A673 (cell line): ENCODE measurements at regions not wholly inside any gene's neighbourhood (a gene's known extent, or its start where the extent isn't known, plus 50 kb on each side); places are given as distances from the start of the nearest gene placed in this dataset.

ENCODE experiments used
- EZH2 ChIP-seq: fragments of 200-600 bp; sonication (generic); IDR thresholded peaks from 2 replicates; pipeline ENCODE4 v1.6.1; 2017; ENCODE audit warnings: borderline replicate concordance, low read depth, mild to moderate bottlenecking, mixed read lengths, antibody characterized with exemption, low read length; ENCODE audit not compliant: poor library complexity, severe bottlenecking
- TF ChIP-seq, protein P1 (sequence below): fragments of 300-800, 200-600 bp; sonication (generic); conservative IDR thresholded peaks from 2 replicates; pipeline ENCODE4 v1.5.1; 2017; ENCODE audit warnings: low read depth, mild to moderate bottlenecking, antibody characterized with exemption, low read length, moderate library complexity, mixed read lengths

DNA sequence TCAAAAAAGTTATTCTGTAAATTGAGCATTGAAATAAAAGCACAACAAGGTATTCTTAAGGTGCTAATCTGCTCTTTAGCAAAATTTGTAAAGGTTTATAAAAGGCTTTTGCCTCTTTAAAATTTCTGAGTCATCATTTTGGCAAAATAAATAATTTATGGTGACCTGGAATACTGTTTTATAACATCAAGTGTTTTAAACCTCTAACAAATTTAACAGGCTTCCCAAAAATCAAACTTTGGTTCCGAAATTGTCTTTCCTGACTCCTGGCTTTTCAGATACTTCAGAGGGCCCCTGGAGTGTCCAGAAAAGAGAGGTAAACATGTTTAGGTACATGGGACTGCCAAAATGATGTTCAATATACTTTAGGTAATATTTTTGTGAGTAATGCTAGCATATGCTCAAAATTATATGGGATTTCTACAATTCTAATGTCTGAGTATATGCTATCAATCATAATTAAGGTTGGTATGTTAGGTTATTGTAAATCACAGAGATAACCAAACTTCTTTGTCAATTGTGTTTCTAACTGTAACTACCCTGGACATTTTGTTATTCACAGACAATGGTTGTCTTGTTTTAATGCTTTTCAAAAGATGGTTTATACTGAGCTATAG is 160.3 kb upstream of the OLIG3 start:
- TF ChIP-seq, protein P1, sequence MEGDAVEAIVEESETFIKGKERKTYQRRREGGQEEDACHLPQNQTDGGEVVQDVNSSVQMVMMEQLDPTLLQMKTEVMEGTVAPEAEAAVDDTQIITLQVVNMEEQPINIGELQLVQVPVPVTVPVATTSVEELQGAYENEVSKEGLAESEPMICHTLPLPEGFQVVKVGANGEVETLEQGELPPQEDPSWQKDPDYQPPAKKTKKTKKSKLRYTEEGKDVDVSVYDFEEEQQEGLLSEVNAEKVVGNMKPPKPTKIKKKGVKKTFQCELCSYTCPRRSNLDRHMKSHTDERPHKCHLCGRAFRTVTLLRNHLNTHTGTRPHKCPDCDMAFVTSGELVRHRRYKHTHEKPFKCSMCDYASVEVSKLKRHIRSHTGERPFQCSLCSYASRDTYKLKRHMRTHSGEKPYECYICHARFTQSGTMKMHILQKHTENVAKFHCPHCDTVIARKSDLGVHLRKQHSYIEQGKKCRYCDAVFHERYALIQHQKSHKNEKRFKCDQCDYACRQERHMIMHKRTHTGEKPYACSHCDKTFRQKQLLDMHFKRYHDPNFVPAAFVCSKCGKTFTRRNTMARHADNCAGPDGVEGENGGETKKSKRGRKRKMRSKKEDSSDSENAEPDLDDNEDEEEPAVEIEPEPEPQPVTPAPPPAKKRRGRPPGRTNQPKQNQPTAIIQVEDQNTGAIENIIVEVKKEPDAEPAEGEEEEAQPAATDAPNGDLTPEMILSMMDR = no peak
- TF ChIP-seq EZH2 = no peak
